Pancreas (tissue), 10 donors: ENCODE measurements at regions not wholly inside any gene's neighbourhood (a gene's known extent, or its start where the extent isn't known, plus 50 kb on each side); places are given as distances from the start of the nearest gene placed in this dataset.

ENCODE experiments used
- ATAC-seq, 4 donors: fragments of 200-7000 bp; cut with Tn5 transposase; one replicate each; pipeline versions ENCODE4 v1.8.0 to v1.9.1; 2020; ENCODE audit warnings: mild to moderate bottlenecking in 4 of 4, moderate library complexity in 4 of 4
- DNase-seq, 6 donors: peaks; one replicate each; pipeline ENCODE4 v3.0.0-alpha.2; 2020
- FAIRE-seq: peaks from 2 replicates; lab custom pipeline; 2012; peaks lifted over from hg19 to GRCh38; lab: Jason Lieb, UNC
- H3K27ac ChIP-seq, 4 donors: fragments of 200-600 bp; sonication (generic); 1 replicate in 3 of 4; 2 replicates in 1 of 4; pipeline versions ENCODE4 v1.5.0 to v1.8.0; 2020
- H3K27me3 ChIP-seq, 4 donors: fragments of 200-600 bp; one replicate each; pipeline ENCODE4 v1.8.0; 2021
- H3K36me3 ChIP-seq, 3 donors: fragments of 200-600 bp; sonication (generic) in 1 of 3; one replicate each; pipeline versions ENCODE4 v1.5.0 to v1.8.0; 2020 to 2021
- H3K4me1 ChIP-seq, 3 donors: fragments of 200-600 bp; one replicate each; pipeline ENCODE4 v1.8.0; 2021
- H3K4me3 ChIP-seq, 4 donors: fragments of 200-600 bp; sonication (generic) in 2 of 4; one replicate each; pipeline versions ENCODE4 v1.5.0 to v1.8.0; 2020 to 2021
- H3K9me3 ChIP-seq, 4 donors: fragments of 200-600 bp; one replicate each; pipeline ENCODE4 v1.8.0; 2021
- CTCF ChIP-seq, 4 donors: fragments of 200-600 bp; sonication (generic) in 3 of 4; IDR thresholded peaks; one replicate each; pipeline versions ENCODE4 v1.5.0 to v1.8.0; 2021; ENCODE audit warnings: antibody characterized with exemption in 4 of 4
- WGBS, 2 donors: extraction: QIAGEN DNeasy Blood & Tissue Kit; methylation state at CpG; one replicate each; pipeline ENCODE4 v1.1.7; 2013; 5-methylcytosine and 5-hydroxymethylcytosine counted together
- intact Hi-C, 3 donors: fragments of 100-400 bp; cut with DNase I; formaldehyde crosslinking; loops; one replicate each; pipeline versions ENCODE4 v1.11.1 to v1.14.2; 2022
- donor health status: healthy with polysubstance abuse.
- donor health status: DM: no; HTN: no; CAD: no; lungs with moderate emphysema.
- donor health status: DM: no; HTN: no; CAD: no.
- donor health status: control.
- donor health status: control.
- donor health status: Bipolar disorder and iron deficiency.
- donor health status: DM: yes; HTN: yes; CAD: no.
- donor health status: DM: no; HTN: no; CAD: no.
- donor health status: DM: no; HTN: no; CAD: no.
- donor health status: DM: yes; HTN: yes; CAD: no.

- Histone ChIP-seq H3K27me3 (no peaks in the 10 kb centered on the region), H3K9me3 (no peaks in the 10 kb centered on the region), H3K27ac (no peak overlapping the region), H3K4me3 (no peak overlapping the region), H3K36me3 (no peaks in the 10 kb centered on the region), H3K4me1 (no peaks in the 10 kb centered on the region)
- ATAC-seq (no peak), FAIRE-seq (no peak), DNase-seq (no peak)
- 53 to 68% methylated on average over 7 of the region's 7 CpGs for WGBS, 2 donors
- intact Hi-C loops = no loop called here
- no peak for TF ChIP-seq CTCF (IDR thresholded peaks at IDR 0.05)
Measured at GRCh38 chr22:47588578-47588960, 826.1 kb downstream of the TBC1D22A start.

GRCh38 chr22:47587861-47588577, 825.6 kb downstream of the TBC1D22A start:
- no peaks in the 10 kb centered on the region for H3K4me1 ChIP-seq
- intact Hi-C loops = no loop called here
- H3K27ac ChIP-seq = no peak overlapping the region
- DNase-seq (no peak), ATAC-seq (no peak), FAIRE-seq (no peak)
- TF ChIP-seq CTCF (IDR thresholded peaks at IDR 0.05) = no peak
- 50 to 56% methylated on average over 9 of the region's 9 CpGs for WGBS, 2 donors
- no peak overlapping the region for H3K4me3 ChIP-seq
- no peaks in the 10 kb centered on the region for H3K9me3 ChIP-seq
- no peaks in the 10 kb centered on the region for H3K27me3 ChIP-seq
- H3K36me3 ChIP-seq = no peaks in the 10 kb centered on the region

- intact Hi-C loops = no loop called here
- DNase-seq = no peak
- no peak for TF ChIP-seq CTCF (IDR thresholded peaks at IDR 0.05)
Measured at GRCh38 chr22:47587361-47587760, 824.9 kb downstream of the TBC1D22A start.

GRCh38 chr22:47586946-47587345, 824.5 kb downstream of the TBC1D22A start:
- WGBS, 2 donors = 48 to 56% methylated on average over 6 of the region's 6 CpGs
- H3K9me3 ChIP-seq = no peaks in the 10 kb centered on the region
- H3K4me1 ChIP-seq = no peaks in the 10 kb centered on the region
- DNase-seq (no peak), ATAC-seq (no peak), FAIRE-seq (no peak)
- H3K4me3 ChIP-seq = no peak overlapping the region
- TF ChIP-seq CTCF (IDR thresholded peaks at IDR 0.05) = no peak
- no peaks in the 10 kb centered on the region for H3K27me3 ChIP-seq
- no peak overlapping the region for H3K27ac ChIP-seq
- intact Hi-C loops = no loop called here
- no peaks in the 10 kb centered on the region for H3K36me3 ChIP-seq

More at GRCh38 chr22:47587361-47587760, 824.9 kb downstream of the TBC1D22A start:
- no peaks in the 10 kb centered on the region for H3K9me3 ChIP-seq
- no peak overlapping the region for H3K4me3 ChIP-seq
- no peak overlapping the region for H3K27ac ChIP-seq
- ATAC-seq = no peak
- H3K36me3 ChIP-seq = no peaks in the 10 kb centered on the region
- H3K4me1 ChIP-seq = no peaks in the 10 kb centered on the region
- FAIRE-seq = no peak
- H3K27me3 ChIP-seq = no peaks in the 10 kb centered on the region
- 60 to 74% methylated on average over 7 of the region's 7 CpGs for WGBS, 2 donors

- ATAC-seq (peak in 1 of 4 donors; percentile 32), FAIRE-seq (no peak), DNase-seq (no peak)
- no peaks in the 10 kb centered on the region for H3K9me3 ChIP-seq
- H3K27ac ChIP-seq = no peak overlapping the region
- H3K4me1 ChIP-seq = no peaks in the 10 kb centered on the region
- intact Hi-C loops = no loop called here
- H3K4me3 ChIP-seq = no peak overlapping the region
- WGBS, 2 donors = 13 to 16% methylated on average over 3 of the region's 3 CpGs
- no peaks in the 10 kb centered on the region for H3K36me3 ChIP-seq
- H3K27me3 ChIP-seq = no peaks in the 10 kb centered on the region
- no peak for TF ChIP-seq CTCF (IDR thresholded peaks at IDR 0.05)
Measured at GRCh38 chr22:47586038-47586437, 823.6 kb downstream of the TBC1D22A start.
